Activated CD4-positive, alpha-beta memory T cell treated with anti-CD3 and anti-CD28 coated beads for 36 hours (primary cell): ENCODE measurements at regions not wholly inside any gene's neighbourhood (a gene's known extent, or its start where the extent isn't known, plus 50 kb on each side); places are given as distances from the start of the nearest gene placed in this dataset.
"Not testable (repeated sequence)": the region's sequence is repeated elsewhere in the genome, so short reads cannot be mapped to it uniquely, and the experiment has no call there.

Experiments
- CTCF ChIA-PET: fragments of 350-600 bp; sonication (Branson Sonifier 250); formaldehyde crosslinking; loops from one replicate; lab custom pipeline; 2021; ENCODE audit warnings: antibody characterized with exemption, inconsistent platforms; lab: Charles Lee
- POLR2A ChIA-PET: fragments of 350-600 bp; sonication (Branson Sonifier 250); formaldehyde crosslinking; loops from one replicate; lab custom pipeline; 2021; ENCODE audit warnings: antibody characterized with exemption; lab: Charles Lee
- DNase-seq: peaks from one replicate; pipeline ENCODE4 v3.0.0-alpha.2; 2020
- H3K27ac Mint-ChIP-seq: one replicate; pipeline ENCODE4 v1.8.0; 2021; ENCODE audit warnings: mixed read lengths
- H3K27me3 Mint-ChIP-seq: one replicate; pipeline ENCODE4 v1.8.0; 2021; ENCODE audit warnings: mixed read lengths
- H3K36me3 Mint-ChIP-seq: one replicate; pipeline ENCODE4 v1.8.0; 2021; ENCODE audit warnings: mixed read lengths
- H3K4me1 Mint-ChIP-seq: one replicate; pipeline ENCODE4 v1.8.0; 2021; ENCODE audit warnings: low read depth, mixed read lengths
- H3K4me3 Mint-ChIP-seq: one replicate; pipeline ENCODE4 v1.8.0; 2021; ENCODE audit warnings: mild to moderate bottlenecking, mixed read lengths
- H3K9me3 Mint-ChIP-seq: one replicate; pipeline ENCODE4 v1.8.0; 2021; ENCODE audit warnings: mixed read lengths
- intact Hi-C: fragments of 100-400 bp; cut with micrococcal nuclease; formaldehyde crosslinking; loops from one replicate; pipeline ENCODE4 v1.15.1; 2023

- intact Hi-C loops = no loop called here
- ChIA-PET CTCF (no interaction called here), POLR2A (no interaction called here)
- DNase-seq = no peak
- Mint-ChIP-seq H3K9me3 (peaks cover 2% of the 10 kb centered on the region), H3K27me3 (no peaks in the 10 kb centered on the region), H3K4me3 (no peak overlapping the region), H3K27ac (no peak overlapping the region), H3K36me3 (no peaks in the 10 kb centered on the region), H3K4me1 (no peaks in the 10 kb centered on the region)
These were observed 86.4 kb upstream of the SEZ6L start for GRCh38 chr22:26082866-26083265.

GRCh38 chr22:26086359-26086758 is 82.9 kb upstream of the SEZ6L start:
- H3K9me3 Mint-ChIP-seq = no peaks in the 10 kb centered on the region
- H3K27me3 Mint-ChIP-seq = peaks cover 4% of the 10 kb centered on the region
- DNase-seq = no peak
- no peak overlapping the region for H3K4me3 Mint-ChIP-seq
- ChIA-PET CTCF (no interaction called here), POLR2A (no interaction called here)
- H3K27ac Mint-ChIP-seq = no peak overlapping the region
- intact Hi-C loops = no loop called here
- H3K36me3 Mint-ChIP-seq = no peaks in the 10 kb centered on the region
- no peaks in the 10 kb centered on the region for H3K4me1 Mint-ChIP-seq

- Mint-ChIP-seq H3K36me3 (no peaks in the 10 kb centered on the region), H3K4me1 (no peaks in the 10 kb centered on the region), H3K27me3 (peaks cover 4% of the 10 kb centered on the region), H3K4me3 (no peak overlapping the region), H3K27ac (no peak overlapping the region), H3K9me3 (no peaks in the 10 kb centered on the region)
- DNase-seq = no peak
- POLR2A ChIA-PET = no interaction called here
- intact Hi-C loops = no loop called here
- CTCF ChIA-PET = no interaction called here
These were observed 81.4 kb upstream of the SEZ6L start for GRCh38 chr22:26087816-26088215.

- no peak overlapping the region for H3K4me3 Mint-ChIP-seq
- H3K27ac Mint-ChIP-seq = no peak overlapping the region
- H3K4me1 Mint-ChIP-seq = no peaks in the 10 kb centered on the region
- DNase-seq = no peak
- peaks cover 7% of the 10 kb centered on the region for H3K27me3 Mint-ChIP-seq
- POLR2A ChIA-PET = no interaction called here
- CTCF ChIA-PET = no interaction called here
- intact Hi-C loops = no loop called here
- H3K9me3 Mint-ChIP-seq = no peaks in the 10 kb centered on the region
- no peaks in the 10 kb centered on the region for H3K36me3 Mint-ChIP-seq
These were observed 78.4 kb upstream of the SEZ6L start for GRCh38 chr22:26090821-26091220.

- POLR2A ChIA-PET, H3K36me3 Mint-ChIP-seq, H3K4me3 Mint-ChIP-seq, H3K4me1 Mint-ChIP-seq, H3K9me3 Mint-ChIP-seq, H3K27ac Mint-ChIP-seq, DNase-seq, intact Hi-C loops, H3K27me3 Mint-ChIP-seq: not testable (repeated sequence)
- CTCF ChIA-PET = interaction anchor here (1.2 kb wide), 1 partner anchor 78 kb away, joined by 4 read pairs; no protein-coding TSS in a partner anchor
These were observed 74.8 kb upstream of the SEZ6L start for GRCh38 chr22:26094497-26094896.

GRCh38 chr22:26095256-26095956 is 73.9 kb upstream of the SEZ6L start:
- CTCF ChIA-PET = no interaction called here
- Mint-ChIP-seq H3K4me1 (no peaks in the 10 kb centered on the region), H3K27ac (no peak overlapping the region), H3K9me3 (no peaks in the 10 kb centered on the region), H3K4me3 (no peak overlapping the region), H3K36me3 (no peaks in the 10 kb centered on the region), H3K27me3 (peaks cover 3% of the 10 kb centered on the region)
- intact Hi-C loops = no loop called here
- no peak for DNase-seq
- POLR2A ChIA-PET = no interaction called here

- H3K4me3 Mint-ChIP-seq = no peak overlapping the region
- DNase-seq = no peak
- intact Hi-C loops = no loop called here
- no peak overlapping the region for H3K27ac Mint-ChIP-seq
- ChIA-PET POLR2A (no interaction called here), CTCF (no interaction called here)
- no peaks in the 10 kb centered on the region for H3K36me3 Mint-ChIP-seq
- no peaks in the 10 kb centered on the region for H3K4me1 Mint-ChIP-seq
- H3K27me3 Mint-ChIP-seq = peaks cover 3% of the 10 kb centered on the region
- H3K9me3 Mint-ChIP-seq = no peaks in the 10 kb centered on the region
These were observed 71.9 kb upstream of the SEZ6L start for GRCh38 chr22:26097411-26097810.

GRCh38 chr22:26097840-26098239 is 71.4 kb upstream of the SEZ6L start:
- no peak for DNase-seq
- Mint-ChIP-seq H3K9me3 (no peaks in the 10 kb centered on the region), H3K4me3 (no peak overlapping the region), H3K27me3 (peaks cover 3% of the 10 kb centered on the region), H3K4me1 (no peaks in the 10 kb centered on the region), H3K36me3 (no peaks in the 10 kb centered on the region), H3K27ac (no peak overlapping the region)
- CTCF ChIA-PET = no interaction called here
- POLR2A ChIA-PET = no interaction called here
- intact Hi-C loops = no loop called here

GRCh38 chr22:26103023-26103422 is 66.2 kb upstream of the SEZ6L start:
- intact Hi-C loops = no loop called here
- DNase-seq = no peak
- ChIA-PET POLR2A (no interaction called here), CTCF (interaction anchor here (0.7 kb wide), 1 partner anchor 228 kb away, joined by 4 read pairs; no protein-coding TSS in a partner anchor)
- H3K4me1 Mint-ChIP-seq = no peaks in the 10 kb centered on the region
- no peaks in the 10 kb centered on the region for H3K9me3 Mint-ChIP-seq
- H3K4me3 Mint-ChIP-seq = no peak overlapping the region
- no peaks in the 10 kb centered on the region for H3K36me3 Mint-ChIP-seq
- H3K27ac Mint-ChIP-seq = no peak overlapping the region
- H3K27me3 Mint-ChIP-seq = no peaks in the 10 kb centered on the region

- Mint-ChIP-seq H3K27me3 (peaks cover 6% of the 10 kb centered on the region), H3K4me1 (no peaks in the 10 kb centered on the region), H3K36me3 (no peaks in the 10 kb centered on the region), H3K27ac (no peak overlapping the region), H3K4me3 (no peak overlapping the region), H3K9me3 (no peaks in the 10 kb centered on the region)
- POLR2A ChIA-PET = no interaction called here
- intact Hi-C loops = no loop called here
- DNase-seq = no peak
- CTCF ChIA-PET = no interaction called here
These were observed 62.9 kb upstream of the SEZ6L start for GRCh38 chr22:26106412-26106811.

- POLR2A ChIA-PET = no interaction called here
These were observed 59.5 kb upstream of the SEZ6L start for GRCh38 chr22:26109686-26110315.

GRCh38 chr22:26114826-26115225 is 54.4 kb upstream of the SEZ6L start:
- CTCF ChIA-PET = no interaction called here

More at GRCh38 chr22:26109686-26110315, 59.5 kb upstream of the SEZ6L start:
- intact Hi-C loops = no loop called here
- Mint-ChIP-seq H3K4me3 (no peak overlapping the region), H3K36me3 (no peaks in the 10 kb centered on the region), H3K27me3 (peaks cover 17% of the 10 kb centered on the region), H3K4me1 (no peaks in the 10 kb centered on the region), H3K9me3 (no peaks in the 10 kb centered on the region), H3K27ac (no peak overlapping the region)
- CTCF ChIA-PET = no interaction called here
- no peak for DNase-seq

GRCh38 chr22:26115266-26115665 is 54.0 kb upstream of the SEZ6L start:
- intact Hi-C loops = no loop called here
- Mint-ChIP-seq H3K27ac (no peak overlapping the region), H3K9me3 (no peaks in the 10 kb centered on the region), H3K36me3 (no peaks in the 10 kb centered on the region), H3K4me3 (no peak overlapping the region), H3K27me3 (peaks cover 19% of the 10 kb centered on the region), H3K4me1 (no peaks in the 10 kb centered on the region)
- ChIA-PET POLR2A (no interaction called here), CTCF (no interaction called here)
- no peak for DNase-seq

More at GRCh38 chr22:26114826-26115225, 54.4 kb upstream of the SEZ6L start:
- no peaks in the 10 kb centered on the region for H3K9me3 Mint-ChIP-seq
- peaks cover 19% of the 10 kb centered on the region for H3K27me3 Mint-ChIP-seq
- DNase-seq = no peak
- POLR2A ChIA-PET = no interaction called here
- intact Hi-C loops = no loop called here
- H3K4me3 Mint-ChIP-seq = no peak overlapping the region
- H3K4me1 Mint-ChIP-seq = no peaks in the 10 kb centered on the region
- H3K27ac Mint-ChIP-seq = no peak overlapping the region
- H3K36me3 Mint-ChIP-seq = no peaks in the 10 kb centered on the region
